Thymus (tissue), 11 donors: ENCODE measurements at regions not wholly inside any gene's neighbourhood (a gene's known extent, or its start where the extent isn't known, plus 50 kb on each side); places are given as distances from the start of the nearest gene placed in this dataset.
A peak's percentile ranks its signal among the peaks of the same experiment; 100 is the strongest.
"Not testable (repeated sequence)": the region's sequence is repeated elsewhere in the genome, so short reads cannot be mapped to it uniquely, and the experiment has no call there.

ENCODE experiments used
- DNase-seq, 9 donors: peaks; one replicate each; pipeline ENCODE4 v3.0.0-alpha.2; 2013; ENCODE audit warnings: low spot score in 9 of 9, low read depth in 6 of 9, missing footprints in 1 of 9
- H3K27ac ChIP-seq, 2 donors: one replicate each; pipeline ENCODE4 v1.5.1; 2013; ENCODE audit warnings: control low read depth in 1 of 2, low read depth in 1 of 2, low read length in 1 of 2, mild to moderate bottlenecking in 1 of 2, moderate library complexity in 1 of 2
- H3K27me3 ChIP-seq, 2 donors: one replicate each; pipeline ENCODE4 v1.5.1; 2013; ENCODE audit warnings: low read length in 1 of 2; ENCODE audit not compliant: control insufficient read depth in 2 of 2, insufficient read depth in 1 of 2
- H3K36me3 ChIP-seq, 2 donors: one replicate each; pipeline ENCODE4 v1.5.1; 2013; ENCODE audit warnings: low read length in 1 of 2, mild to moderate bottlenecking in 1 of 2, moderate library complexity in 1 of 2; ENCODE audit not compliant: control insufficient read depth in 2 of 2, insufficient read depth in 2 of 2
- H3K4me1 ChIP-seq, 2 donors: one replicate each; pipeline ENCODE4 v1.5.1; 2013; ENCODE audit warnings: low read length in 2 of 2; ENCODE audit not compliant: control insufficient read depth in 2 of 2, insufficient read depth in 2 of 2
- H3K4me3 ChIP-seq, 2 donors: one replicate each; pipeline ENCODE4 v1.5.1; 2013; ENCODE audit warnings: low read length in 2 of 2, control low read depth in 1 of 2, mild to moderate bottlenecking in 1 of 2
- H3K9me3 ChIP-seq, 2 donors: one replicate each; pipeline ENCODE4 v1.5.1; 2013; ENCODE audit warnings: low read length in 1 of 2, mild to moderate bottlenecking in 1 of 2; ENCODE audit not compliant: control insufficient read depth in 2 of 2, insufficient read depth in 1 of 2
- WGBS: extraction: QIAGEN DNeasy Blood & Tissue Kit; methylation state at CpG from one replicate; pipeline ENCODE4 v1.1.7; 2013; 5-methylcytosine and 5-hydroxymethylcytosine counted together
- donor health status: healthy.

DNA sequence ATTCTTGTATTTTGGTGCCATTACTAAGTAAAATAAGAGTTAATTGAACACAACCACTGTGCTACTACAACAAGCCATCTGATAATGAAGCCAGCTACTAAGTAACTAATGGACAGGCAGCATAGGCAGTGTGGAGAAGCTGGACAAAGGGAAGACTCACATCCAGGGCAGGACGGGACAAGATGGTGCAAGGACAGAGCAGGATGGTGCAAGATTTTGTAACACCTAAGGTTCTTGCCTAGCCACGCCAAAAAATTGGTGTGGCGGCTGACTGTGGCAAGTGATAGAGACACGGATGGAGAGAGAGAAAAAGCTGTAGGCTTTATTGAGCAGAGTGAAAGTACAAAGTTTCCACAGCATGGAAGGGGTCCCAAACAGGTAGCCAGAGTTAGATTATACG lies 114.0 kb upstream of the VANGL1 start:
- no peak overlapping the region for H3K4me3 ChIP-seq
- no peak overlapping the region for H3K27ac ChIP-seq
- H3K36me3 ChIP-seq: no peaks in the 10 kb centered on the region
- DNase-seq: no peak
- peaks cover 0 to 4% of the 10 kb centered on the region in 2 donors for H3K4me1 ChIP-seq
- 96% methylated on average over 5 of the region's 5 CpGs for WGBS
- H3K9me3 ChIP-seq: no peaks in the 10 kb centered on the region
- no peaks in the 10 kb centered on the region for H3K27me3 ChIP-seq

DNA sequence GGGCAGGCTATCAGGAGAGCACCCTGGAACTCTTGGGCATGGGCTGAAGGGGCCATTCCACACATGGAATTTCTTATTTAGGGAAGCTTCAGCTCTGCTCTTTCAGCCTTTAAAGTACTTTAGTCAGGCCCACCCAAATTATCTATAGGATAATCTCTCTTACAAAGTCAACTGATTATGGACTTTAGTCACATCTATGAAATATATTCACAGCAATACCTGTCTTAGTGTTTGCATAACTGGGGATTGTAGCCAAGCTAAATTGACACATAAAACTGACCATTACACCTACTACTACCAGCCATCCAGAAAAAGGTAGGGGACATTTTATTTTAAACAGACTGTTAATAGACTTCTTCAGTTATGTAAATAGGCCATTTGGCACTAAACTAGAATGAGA lies 114.9 kb upstream of the VANGL1 start:
- Histone ChIP-seq H3K4me1 (peaks cover 0 to 4% of the 10 kb centered on the region in 2 donors), H3K36me3 (no peaks in the 10 kb centered on the region), H3K9me3 (no peaks in the 10 kb centered on the region), H3K4me3 (no peak overlapping the region), H3K27ac (no peak overlapping the region), H3K27me3 (no peaks in the 10 kb centered on the region)
- no peak for DNase-seq

DNA sequence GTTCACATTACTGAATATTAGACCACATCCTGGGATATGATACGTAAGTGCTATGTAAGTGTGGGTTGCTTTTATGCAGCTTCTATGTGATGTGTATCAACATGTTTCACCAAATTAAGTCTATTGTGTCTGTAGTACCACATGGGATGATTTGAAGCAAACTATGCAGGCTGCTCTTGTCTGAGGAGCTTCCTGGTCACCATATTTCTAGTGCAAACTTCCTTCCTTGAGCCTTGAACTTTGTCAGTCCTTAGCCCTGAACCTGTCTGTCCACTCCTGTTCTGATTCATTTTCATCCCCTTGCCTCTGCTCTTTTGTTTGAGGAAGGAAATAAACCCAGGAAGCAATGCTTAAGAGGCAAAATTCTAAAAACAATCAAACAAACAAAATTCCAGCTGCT lies 117.5 kb upstream of the VANGL1 start:
- no peak for DNase-seq
- H3K27me3 ChIP-seq: no peaks in the 10 kb centered on the region
- no peak overlapping the region for H3K27ac ChIP-seq
- no peaks in the 10 kb centered on the region for H3K4me1 ChIP-seq
- no peak overlapping the region for H3K4me3 ChIP-seq
- 89% methylated on average over 1 of the region's 1 CpG for WGBS
- no peaks in the 10 kb centered on the region for H3K36me3 ChIP-seq
- H3K9me3 ChIP-seq: no peaks in the 10 kb centered on the region

DNA sequence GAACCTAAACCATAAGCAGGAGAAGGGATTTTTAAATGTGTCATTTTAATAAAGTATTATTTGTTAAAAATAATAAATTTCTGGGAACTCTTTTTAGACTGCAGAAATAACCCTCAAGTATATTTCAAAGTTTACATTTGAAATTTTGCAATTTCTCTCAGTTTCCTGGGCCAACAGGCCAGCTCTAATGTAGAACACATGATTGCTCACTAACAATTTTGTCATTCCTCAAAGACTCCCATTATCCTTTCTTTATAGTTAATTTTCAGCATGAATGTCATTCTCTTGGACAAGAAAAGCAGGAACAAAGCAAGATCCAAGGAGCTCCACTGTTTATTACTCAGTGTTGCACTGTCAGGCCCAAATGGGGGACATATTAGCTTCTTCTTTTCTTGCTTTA lies 119.4 kb upstream of the VANGL1 start:
- no peak for DNase-seq
- Histone ChIP-seq H3K27me3 (no peaks in the 10 kb centered on the region), H3K36me3 (no peaks in the 10 kb centered on the region), H3K4me3 (no peak overlapping the region), H3K9me3 (no peaks in the 10 kb centered on the region), H3K27ac (no peak overlapping the region), H3K4me1 (no peaks in the 10 kb centered on the region)

DNA sequence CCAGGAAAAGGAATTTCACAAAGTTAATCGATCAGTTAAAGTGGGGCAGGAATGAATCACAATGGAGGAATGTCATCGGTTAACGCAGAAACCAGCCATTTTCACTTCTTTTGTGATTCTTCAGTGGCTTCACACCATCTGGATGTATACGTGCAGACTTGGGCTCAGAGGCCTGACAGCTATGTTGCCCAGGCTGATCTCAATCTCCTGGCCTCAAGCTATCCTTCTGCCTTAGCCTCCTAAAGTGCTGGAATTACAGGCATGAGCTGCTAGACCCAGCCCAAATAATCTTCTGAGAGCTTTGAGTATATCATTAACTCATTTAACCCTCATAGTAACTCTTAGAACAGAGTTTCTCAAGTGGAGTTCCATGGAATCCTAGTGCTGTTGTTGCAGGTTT lies 126.5 kb upstream of the VANGL1 start:
- Histone ChIP-seq H3K27me3 (no peaks in the 10 kb centered on the region), H3K4me3 (no peak overlapping the region), H3K4me1 (no peaks in the 10 kb centered on the region), H3K27ac (no peak overlapping the region), H3K36me3 (no peaks in the 10 kb centered on the region), H3K9me3 (no peaks in the 10 kb centered on the region)
- DNase-seq: no peak
- 95% methylated on average over 4 of the region's 4 CpGs for WGBS

DNA sequence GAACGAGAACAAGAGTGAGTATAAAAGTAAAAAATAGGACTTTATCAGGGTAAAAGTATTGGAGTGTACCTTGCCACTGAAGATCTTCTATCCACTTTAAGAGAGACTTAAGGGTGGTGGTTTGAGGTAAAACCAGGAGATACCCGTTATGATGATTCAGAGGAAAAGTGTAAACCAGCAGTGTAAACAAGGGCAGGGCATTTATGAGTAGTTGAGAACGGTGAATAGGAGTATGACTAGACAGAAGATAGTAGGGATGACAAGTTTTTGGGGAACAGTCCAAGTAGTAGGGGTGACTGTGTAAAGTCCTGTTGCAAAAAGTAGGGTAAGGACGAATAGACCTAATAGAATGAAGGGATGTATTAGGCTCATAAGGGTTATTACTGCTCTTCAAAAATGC lies 131.5 kb upstream of the VANGL1 start:
- not testable (repeated sequence) for H3K4me3 ChIP-seq, DNase-seq, H3K4me1 ChIP-seq, H3K27ac ChIP-seq, H3K36me3 ChIP-seq, H3K27me3 ChIP-seq, H3K9me3 ChIP-seq
- 95% methylated on average over 4 of the region's 4 CpGs for WGBS

DNA sequence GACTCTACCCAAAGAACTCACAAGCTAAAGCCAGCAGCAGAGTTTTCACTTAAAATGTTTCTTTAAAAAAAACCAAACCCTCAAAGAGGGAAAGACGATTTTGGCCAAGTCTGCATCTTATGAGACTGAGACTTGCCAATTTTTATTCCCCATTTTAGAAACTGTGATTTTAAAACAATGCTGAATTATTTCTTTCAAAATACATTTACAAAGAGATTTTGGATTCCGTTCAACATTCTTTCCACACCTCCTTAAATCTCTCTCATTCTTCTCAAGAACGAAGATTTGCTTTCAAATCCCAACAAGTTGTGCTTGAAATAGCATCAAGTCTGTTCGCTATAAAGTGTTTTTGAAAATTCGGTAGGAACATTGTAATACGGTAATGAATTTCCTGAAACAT lies 133.9 kb upstream of the VANGL1 start:
- H3K4me3 ChIP-seq: no peak overlapping the region
- 89% methylated on average over 6 of the region's 6 CpGs for WGBS

DNA sequence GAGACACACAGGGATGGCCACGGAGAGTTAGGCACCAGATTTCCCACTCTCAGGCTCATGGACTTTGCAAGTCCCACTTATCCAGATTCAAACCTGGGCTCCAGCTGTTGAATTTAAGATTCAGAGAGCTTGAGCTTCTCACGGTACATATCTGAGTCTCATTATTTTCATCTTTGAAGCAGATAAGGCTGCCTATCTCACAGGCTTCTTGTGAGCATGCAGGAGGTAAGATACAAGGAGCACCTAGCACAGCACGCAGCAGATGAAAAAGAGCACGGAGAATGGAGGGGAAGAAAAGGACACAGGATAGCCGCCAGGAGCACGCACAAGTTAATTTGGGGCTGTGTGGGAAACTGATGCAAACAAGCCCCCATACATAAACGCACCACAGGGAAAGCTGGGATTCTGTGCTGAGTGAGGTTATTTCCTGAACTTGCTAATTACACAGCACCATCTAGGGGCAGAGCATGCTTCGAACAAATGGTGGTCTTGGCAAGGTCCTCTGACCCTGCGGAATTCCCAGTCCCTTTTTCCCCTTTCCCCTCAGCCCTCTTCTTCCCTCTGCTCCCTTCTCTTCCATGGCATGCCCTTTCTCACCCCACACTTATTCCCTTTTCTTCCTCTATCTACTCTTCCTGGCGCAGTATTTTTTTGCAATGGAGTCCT lies 134.7 kb upstream of the VANGL1 start:
- H3K4me3 ChIP-seq: no peak overlapping the region
- 48% methylated on average over 10 of the region's 10 CpGs for WGBS
- H3K27me3 ChIP-seq: no peaks in the 10 kb centered on the region
- peak in 2 of 9 donors; percentile 18 to 19 for DNase-seq
- H3K36me3 ChIP-seq: no peaks in the 10 kb centered on the region
- H3K9me3 ChIP-seq: peaks cover 0 to 6% of the 10 kb centered on the region in 2 donors
- H3K27ac ChIP-seq: no peak overlapping the region
- H3K4me1 ChIP-seq: no peaks in the 10 kb centered on the region

More for the DNA sequence above, 133.9 kb upstream of the VANGL1 start:
- H3K27ac ChIP-seq: no peak overlapping the region
- peaks cover 0 to 6% of the 10 kb centered on the region in 2 donors for H3K9me3 ChIP-seq
- DNase-seq: no peak
- no peaks in the 10 kb centered on the region for H3K4me1 ChIP-seq
- no peaks in the 10 kb centered on the region for H3K36me3 ChIP-seq
- H3K27me3 ChIP-seq: no peaks in the 10 kb centered on the region

DNA sequence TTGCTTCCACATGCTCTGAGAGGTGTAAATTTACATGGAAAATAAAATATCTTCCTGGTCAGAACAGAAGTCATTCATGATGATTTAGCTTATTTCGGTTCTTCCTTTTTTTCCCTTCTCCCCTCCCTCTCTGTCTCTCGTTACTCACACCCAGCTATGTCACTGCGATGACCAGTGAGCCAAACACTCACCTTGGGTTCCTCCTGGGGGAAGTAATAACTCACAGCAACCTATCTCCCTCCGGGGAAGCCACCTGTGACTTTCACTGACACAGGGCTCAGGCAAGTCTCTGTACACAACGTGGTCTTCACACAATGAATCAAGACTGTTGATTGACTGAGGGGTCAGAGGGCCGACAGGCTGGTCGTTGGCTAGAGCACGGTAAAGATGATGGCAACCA lies 135.3 kb upstream of the VANGL1 start:
- no peaks in the 10 kb centered on the region for H3K4me1 ChIP-seq
- 31% methylated on average over 8 of the region's 8 CpGs for WGBS
- no peaks in the 10 kb centered on the region for H3K27me3 ChIP-seq
- H3K9me3 ChIP-seq: peaks cover 0 to 6% of the 10 kb centered on the region in 2 donors
- H3K27ac ChIP-seq: no peak overlapping the region
- no peak for DNase-seq
- H3K36me3 ChIP-seq: no peaks in the 10 kb centered on the region
- no peak overlapping the region for H3K4me3 ChIP-seq

DNA sequence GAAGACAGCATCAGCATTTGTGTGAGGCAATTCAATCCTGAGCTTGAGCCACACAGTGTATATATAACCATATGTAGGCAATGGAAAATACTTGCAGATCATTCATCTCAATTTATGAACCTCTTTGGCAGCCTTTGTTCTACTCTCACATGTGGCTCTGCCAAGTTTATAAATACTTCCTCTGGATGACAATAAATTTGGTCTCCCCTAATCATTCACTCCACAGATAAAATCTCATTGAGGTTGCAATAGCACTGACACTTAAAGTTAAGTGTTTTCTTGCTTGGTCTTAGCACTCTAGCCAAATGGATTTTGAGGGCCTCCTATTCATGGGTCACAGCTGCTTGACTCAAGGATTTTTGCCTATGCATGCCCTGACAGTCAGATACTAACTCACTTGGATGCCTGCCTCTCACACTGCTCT lies 136.6 kb upstream of the VANGL1 start:
- Histone ChIP-seq H3K9me3 (peaks cover 0 to 6% of the 10 kb centered on the region in 2 donors), H3K4me1 (no peaks in the 10 kb centered on the region), H3K36me3 (no peaks in the 10 kb centered on the region), H3K4me3 (no peak overlapping the region), H3K27ac (no peak overlapping the region), H3K27me3 (no peaks in the 10 kb centered on the region)
- no peak for DNase-seq
